H1 (cell line): ENCODE measurements at regions not wholly inside any gene's neighbourhood (a gene's known extent, or its start where the extent isn't known, plus 50 kb on each side); places are given as distances from the start of the nearest gene placed in this dataset.

Experiments
- CTCF ChIA-PET: fragments of 300-600 bp; sonication (Branson Sonifier 250); formaldehyde crosslinking; loops from one replicate; lab custom pipeline; 2021; ENCODE audit not compliant: partially characterized antibody; lab: Charles Lee
- POLR2A ChIA-PET: fragments of 300-600 bp; sonication (Branson Sonifier 250); formaldehyde crosslinking; loops from one replicate; lab custom pipeline; 2021; ENCODE audit warnings: inconsistent platforms; ENCODE audit not compliant: partially characterized antibody; lab: Charles Lee
- DNase-seq, 2 experiments: peaks; one replicate each; pipeline versions ENCODE4 v3.0.0 to v3.0.0-alpha.2; 2010 to 2022; ENCODE audit warnings: low spot score in 2 of 2, low read depth in 1 of 2, mixed read lengths in 1 of 2
- FAIRE-seq: peaks from 2 replicates; lab custom pipeline; 2011; peaks lifted over from hg19 to GRCh38; lab: Jason Lieb, UNC
- H2AFZ ChIP-seq: 2 replicates; pipeline ENCODE4 v1.8.1; 2012; ENCODE audit warnings: low read length, inconsistent platforms
- H2AK5ac ChIP-seq: 2 replicates; pipeline ENCODE4 v1.6.1; 2013; ENCODE audit warnings: low read depth, low read length
- H2BK120ac ChIP-seq: replicated peaks from 2 replicates; pipeline ENCODE3; 2013; ENCODE audit warnings: low read depth, low read length, inconsistent platforms
- H2BK12ac ChIP-seq: 2 replicates; pipeline ENCODE4 v1.6.1; 2013; ENCODE audit warnings: low read depth, low read length
- H2BK15ac ChIP-seq: 2 replicates; pipeline ENCODE4 v1.6.1; 2013; ENCODE audit warnings: low read length
- H2BK20ac ChIP-seq: 2 replicates; pipeline ENCODE4 v1.6.1; 2013; ENCODE audit warnings: low read length
- H2BK5ac ChIP-seq: 2 replicates; pipeline ENCODE4 v1.6.1; 2013; ENCODE audit warnings: low read depth, low read length
- H3K14ac ChIP-seq: 2 replicates; pipeline ENCODE4 v1.6.1; 2013; ENCODE audit warnings: inconsistent platforms; ENCODE audit not compliant: insufficient read length
- H3K18ac ChIP-seq: 2 replicates; pipeline ENCODE4 v1.6.1; 2013; ENCODE audit warnings: low read length; ENCODE audit errors: extremely low read depth
- H3K23ac ChIP-seq: 2 replicates; pipeline ENCODE4 v1.6.1; 2013; ENCODE audit warnings: inconsistent platforms; ENCODE audit not compliant: insufficient read length
- H3K23me2 ChIP-seq: 2 replicates; pipeline ENCODE4 v1.6.1; 2013; ENCODE audit warnings: low read depth, low read length
- H3K27ac ChIP-seq: 2 replicates; pipeline ENCODE4 v1.6.1; 2011; ENCODE audit warnings: low read depth, low read length, inconsistent platforms
- H3K27me3 ChIP-seq, 4 experiments: replicated peaks in 1 of 4; 1 replicate in 1 of 4; 2 replicates in 3 of 4; pipeline versions ENCODE4 v1.6.1 to v1.8.1; 2011 to 2013; ENCODE audit warnings: low read length in 3 of 4, mild to moderate bottlenecking in 3 of 4, inconsistent platforms in 2 of 4, mixed read lengths in 2 of 4, moderate library complexity in 1 of 4; ENCODE audit not compliant: control insufficient read depth in 3 of 4, insufficient read depth in 3 of 4; ENCODE audit errors: extremely low read depth in 1 of 4
- H3K36me3 ChIP-seq, 4 experiments: 2 replicates each; pipeline versions ENCODE4 v1.6.1 to v1.8.1; 2011 to 2013; ENCODE audit warnings: mild to moderate bottlenecking in 4 of 4, low read length in 3 of 4, moderate library complexity in 2 of 4, control low read depth in 1 of 4, inconsistent platforms in 1 of 4; ENCODE audit not compliant: insufficient read depth in 4 of 4, control insufficient read depth in 2 of 4
- H3K4ac ChIP-seq: replicated peaks from 2 replicates; pipeline ENCODE3; 2013; ENCODE audit warnings: low read length, low read depth, mixed read lengths, inconsistent platforms; ENCODE audit not compliant: insufficient read length
- H3K4me1 ChIP-seq, 4 experiments: replicated peaks in 1 of 4; 1 replicate in 1 of 4; 2 replicates in 3 of 4; pipeline versions ENCODE4 v1.6.1 to v1.8.1; 2011 to 2013; ENCODE audit warnings: low read length in 3 of 4, inconsistent platforms in 2 of 4, mixed read lengths in 1 of 4; ENCODE audit not compliant: insufficient read depth in 4 of 4, control insufficient read depth in 3 of 4
- H3K4me2 ChIP-seq, 2 experiments: 2 replicates each; pipeline versions ENCODE4 v1.6.1 to v1.8.1; 2011 to 2013; ENCODE audit warnings: low read depth in 2 of 2, low read length in 2 of 2, control low read depth in 1 of 2, inconsistent platforms in 1 of 2, mild to moderate bottlenecking in 1 of 2; ENCODE audit not compliant: insufficient read depth in 1 of 2
- H3K4me3 ChIP-seq, 4 experiments: fragments of 200-600, 300-600 bp in 1 of 4; sonication (generic), shearing (Covaris generic), sonication (Bioruptor Twin) in 1 of 4; 2 replicates each; pipeline versions ENCODE4 v1.5.1 to v1.8.1; 2011 to 2016; ENCODE audit warnings: low read length in 4 of 4, low read depth in 3 of 4, control low read depth in 2 of 4, inconsistent platforms in 2 of 4, mild to moderate bottlenecking in 2 of 4, mixed read lengths in 1 of 4, moderate library complexity in 1 of 4; ENCODE audit not compliant: insufficient read depth in 2 of 4; ENCODE audit errors: extremely low read depth in 1 of 4
- H3K56ac ChIP-seq: replicated peaks from 2 replicates; pipeline ENCODE3; 2013; ENCODE audit warnings: low read depth, mild to moderate bottlenecking, mixed read lengths, low read length, inconsistent platforms; ENCODE audit not compliant: insufficient read length
- H3K79me1 ChIP-seq: 2 replicates; pipeline ENCODE4 v1.6.1; 2013; ENCODE audit warnings: low read depth, low read length, control low read depth
- H3K79me2 ChIP-seq, 2 experiments: 2 replicates each; pipeline versions ENCODE4 v1.6.1 to v1.8.1; 2012 to 2013; ENCODE audit warnings: low read length in 2 of 2, mild to moderate bottlenecking in 2 of 2, inconsistent platforms in 1 of 2; ENCODE audit not compliant: insufficient read depth in 2 of 2, control insufficient read depth in 1 of 2
- H3K9ac ChIP-seq, 4 experiments: replicated peaks in 1 of 4; 1 replicate in 1 of 4; 2 replicates in 3 of 4; pipeline versions ENCODE4 v1.6.1 to v1.8.1; 2011 to 2013; ENCODE audit warnings: low read depth in 3 of 4, low read length in 3 of 4, control low read depth in 2 of 4, mild to moderate bottlenecking in 2 of 4, moderate library complexity in 2 of 4, inconsistent platforms in 1 of 4; ENCODE audit errors: extremely low read depth in 1 of 4
- H3K9me3 ChIP-seq, 2 experiments: 2 replicates each; pipeline versions ENCODE4 v1.6.1 to v1.8.1; 2012 to 2013; ENCODE audit warnings: mild to moderate bottlenecking in 2 of 2, moderate library complexity in 2 of 2, control low read depth in 1 of 2, inconsistent platforms in 1 of 2, low read depth in 1 of 2, low read length in 1 of 2, mixed read lengths in 1 of 2; ENCODE audit not compliant: insufficient read depth in 2 of 2
- H4K20me1 ChIP-seq, 2 experiments: replicated peaks in 1 of 2; 2 replicates each; pipeline versions ENCODE3 to v1.8.1; 2011 to 2013; ENCODE audit warnings: inconsistent platforms in 2 of 2, low read length in 2 of 2, mild to moderate bottlenecking in 1 of 2; ENCODE audit not compliant: insufficient read depth in 2 of 2, control insufficient read depth in 1 of 2
- H4K5ac ChIP-seq: 2 replicates; pipeline ENCODE4 v1.6.1; 2013; ENCODE audit warnings: low read length, low read depth, mixed read lengths, inconsistent platforms; ENCODE audit not compliant: insufficient read length
- H4K8ac ChIP-seq: 2 replicates; pipeline ENCODE4 v1.8.0; 2013; ENCODE audit warnings: mild to moderate bottlenecking, moderate library complexity, low read length, inconsistent platforms; ENCODE audit not compliant: insufficient read depth; ENCODE audit errors: extremely low read depth
- H4K91ac ChIP-seq: replicated peaks from 2 replicates; pipeline ENCODE3; 2013; ENCODE audit warnings: low read length, mixed read lengths, inconsistent platforms; ENCODE audit not compliant: insufficient read length
- BCL11A ChIP-seq, 2 experiments: IDR thresholded peaks; one replicate each; pipeline ENCODE4 v1.6.1; 2011; ENCODE audit warnings: low read depth in 2 of 2, low read length in 2 of 2, mild to moderate bottlenecking in 2 of 2
- CREB1 ChIP-seq: IDR thresholded peaks from 2 replicates; pipeline ENCODE4 v1.6.1; 2012; ENCODE audit warnings: inconsistent platforms
- HDAC2 ChIP-seq, 2 experiments: fragments of 300-600 bp in 1 of 2; sonication (generic) in 1 of 2; IDR thresholded peaks; 2 replicates each; pipeline ENCODE4 v1.6.1; 2011 to 2012; ENCODE audit warnings: low read depth in 2 of 2, low read length in 2 of 2, mild to moderate bottlenecking in 2 of 2, moderate library complexity in 2 of 2, borderline replicate concordance in 1 of 2, inconsistent platforms in 1 of 2
- JUN ChIP-seq: IDR thresholded peaks from 2 replicates; pipeline ENCODE4 v1.6.1; 2011; ENCODE audit warnings: low read depth, mild to moderate bottlenecking, improper control_type of control experiment, low read length
- JUND ChIP-seq: IDR thresholded peaks from 2 replicates; pipeline ENCODE4 v1.6.1; 2011; ENCODE audit warnings: mild to moderate bottlenecking, improper control_type of control experiment, low read length
- KDM1A ChIP-seq: fragments of 200-600, 300-600 bp; sonication (generic); IDR thresholded peaks from 2 replicates; pipeline ENCODE4 v1.7.1; 2016; ENCODE audit warnings: mild to moderate bottlenecking, low read length, borderline replicate concordance
- NANOG ChIP-seq: IDR thresholded peaks from 2 replicates; pipeline ENCODE4 v1.6.1; 2011; ENCODE audit warnings: low read length, low read depth, mild to moderate bottlenecking, inconsistent platforms; ENCODE audit not compliant: insufficient read depth, poor library complexity, severe bottlenecking
- RXRA ChIP-seq: IDR thresholded peaks from 2 replicates; pipeline ENCODE4 v1.6.1; 2011; ENCODE audit warnings: low read depth, mild to moderate bottlenecking, low read length, moderate library complexity; ENCODE audit not compliant: insufficient read depth
- WGBS, 2 experiments: shearing (Covaris generic) in 1 of 2; methylation state at CpG; one replicate each; pipeline versions ENCODE4 v1.1.6 to v1.1.7; 2013 to 2015; ENCODE audit warnings: low lambda C conversion rate in 2 of 2, mixed read lengths in 2 of 2, inconsistent platforms in 1 of 2, low coverage in 1 of 2, missing lambda C conversion rate in 1 of 2; ENCODE audit not compliant: insufficient replicate concordance in 2 of 2, insufficient coverage in 1 of 2, insufficient read length in 1 of 2; ENCODE audit errors: extremely low coverage in 1 of 2, missing lambda C conversion rate in 1 of 2; 5-methylcytosine and 5-hydroxymethylcytosine counted together

DNA sequence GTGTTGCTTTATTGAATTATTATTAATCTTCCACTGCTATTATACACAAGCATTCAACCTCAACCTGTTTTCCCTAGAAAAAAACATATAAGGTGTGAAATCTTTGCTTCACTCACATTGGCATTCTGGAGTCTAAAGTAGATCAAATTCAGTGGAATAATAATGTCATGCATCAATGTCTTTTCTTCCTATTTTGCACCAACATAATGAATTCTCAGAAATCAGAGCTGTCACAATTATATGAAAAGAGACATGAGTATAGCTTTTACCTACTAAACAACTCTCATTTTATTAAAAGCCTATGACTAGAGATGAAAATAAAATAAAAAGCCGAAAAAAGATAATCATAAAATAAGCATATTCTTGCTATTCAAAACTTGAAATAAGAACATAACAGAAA, 96.3 kb upstream of the QRFPR start:
- ChIA-PET POLR2A (no interaction called here), CTCF (interaction anchor here (1.0 to 2.9 kb wide), 3 partner anchors 8 to 15 kb away, joined by 3 to 9 read pairs (median 7); no protein-coding TSS in a partner anchor)
- H2BK5ac ChIP-seq: no peak overlapping the region
- no peak overlapping the region for H3K4ac ChIP-seq
- H3K56ac ChIP-seq: no peak overlapping the region
- H2AFZ ChIP-seq: no peak overlapping the region
- H3K23ac ChIP-seq: no peak overlapping the region
- no peak overlapping the region for H3K27ac ChIP-seq
- no peaks in the 10 kb centered on the region for H3K4me1 ChIP-seq
- no peak overlapping the region for H2BK15ac ChIP-seq
- no peak overlapping the region for H2BK20ac ChIP-seq
- H3K23me2 ChIP-seq: no peaks in the 10 kb centered on the region
- H4K5ac ChIP-seq: no peak overlapping the region
- H4K91ac ChIP-seq: no peak overlapping the region
- no peak overlapping the region for H3K18ac ChIP-seq
- H3K36me3 ChIP-seq: no peaks in the 10 kb centered on the region
- H3K9ac ChIP-seq: no peak overlapping the region
- no peaks in the 10 kb centered on the region for H3K27me3 ChIP-seq
- H2BK120ac ChIP-seq: no peak overlapping the region
- FAIRE-seq: no peak
- H3K9me3 ChIP-seq: peaks cover 5 to 6% of the 10 kb centered on the region in 2 experiments; a peak in 2 of 4 replicates
- no peak overlapping the region for H3K4me3 ChIP-seq
- H3K79me2 ChIP-seq: no peaks in the 10 kb centered on the region
- 83% methylated on average over 1 of the region's 1 CpG; no CpG with 5 or more reads in 1 of the 2 experiments for WGBS, 2 experiments
- no peak overlapping the region for H2BK12ac ChIP-seq
- no peak overlapping the region for H3K4me2 ChIP-seq
- no peak overlapping the region for H2AK5ac ChIP-seq
- H4K20me1 ChIP-seq: no peaks in the 10 kb centered on the region
- DNase-seq: no peak
- H3K14ac ChIP-seq: no peak overlapping the region
- no peaks in the 10 kb centered on the region for H3K79me1 ChIP-seq
- no peak overlapping the region for H4K8ac ChIP-seq
- TF ChIP-seq CREB1: no peak
- TF ChIP-seq KDM1A: no peak
- no peak for TF ChIP-seq JUND
- TF ChIP-seq BCL11A (IDR thresholded peaks at IDR 0.05; ENCODE audit: low read depth in 2 of 2, low read length in 2 of 2): no peak
- TF ChIP-seq NANOG: no peak
- no peak for TF ChIP-seq HDAC2 (IDR thresholded peaks at IDR 0.05; ENCODE audit: borderline replicate concordance in 1 of 2, low read depth in 2 of 2, low read length in 2 of 2)
- no peak for TF ChIP-seq JUN
- no peak for TF ChIP-seq RXRA
